ENCODE measurements at regions not wholly inside any gene's neighbourhood (a gene's known extent, or its start where the extent isn't known, plus 50 kb on each side); places are given as distances from the start of the nearest gene placed in this dataset.
A peak's percentile ranks its signal among the peaks of the same experiment; 100 is the strongest.

- DNase-seq: no peak
Measured at GRCh38 chr9:12178634-12179033, 514.6 kb upstream of the TYRP1 start.

DNA sequence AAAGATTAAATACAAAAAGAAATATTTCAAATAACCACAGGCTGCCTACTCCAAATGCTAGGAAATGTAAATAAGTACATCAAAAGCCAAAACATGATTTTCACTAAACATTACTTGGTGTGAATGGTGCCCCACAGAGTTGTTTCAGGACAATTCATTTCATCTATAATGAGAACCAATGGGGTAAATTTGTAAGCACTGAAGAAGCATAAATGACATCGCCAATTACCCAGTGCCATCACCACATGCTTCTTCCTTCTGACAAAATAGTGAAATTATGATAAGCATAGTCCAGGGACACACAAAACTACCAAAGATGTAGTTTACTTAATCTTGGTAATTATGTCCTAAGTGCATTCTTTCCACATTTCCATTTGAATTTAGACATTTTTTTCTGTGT lies 510.4 kb upstream of the TYRP1 start:
- DNase-seq: no peak

- DNase-seq: no peak
Measured at GRCh38 chr9:12183321-12183720, 509.9 kb upstream of the TYRP1 start.

DNA sequence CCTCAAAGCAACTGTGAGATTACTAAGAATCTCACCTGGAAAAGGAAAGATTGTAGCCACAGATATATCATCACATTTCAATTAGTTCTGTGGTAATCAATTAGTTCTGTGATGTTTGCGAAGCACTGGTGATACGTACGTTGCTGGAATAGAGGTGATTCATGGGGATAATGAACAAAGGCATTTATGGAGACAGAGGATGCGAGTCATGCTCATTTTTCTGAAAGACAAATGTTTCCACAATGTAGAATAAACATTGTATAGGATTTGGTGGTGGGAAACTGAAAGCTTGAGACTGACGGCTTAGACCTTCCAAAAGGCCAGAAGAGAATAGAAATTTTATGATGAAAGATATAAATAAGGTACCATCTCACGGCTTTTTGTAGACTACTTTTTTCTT lies 507.3 kb upstream of the TYRP1 start:
- no peak for DNase-seq

DNA sequence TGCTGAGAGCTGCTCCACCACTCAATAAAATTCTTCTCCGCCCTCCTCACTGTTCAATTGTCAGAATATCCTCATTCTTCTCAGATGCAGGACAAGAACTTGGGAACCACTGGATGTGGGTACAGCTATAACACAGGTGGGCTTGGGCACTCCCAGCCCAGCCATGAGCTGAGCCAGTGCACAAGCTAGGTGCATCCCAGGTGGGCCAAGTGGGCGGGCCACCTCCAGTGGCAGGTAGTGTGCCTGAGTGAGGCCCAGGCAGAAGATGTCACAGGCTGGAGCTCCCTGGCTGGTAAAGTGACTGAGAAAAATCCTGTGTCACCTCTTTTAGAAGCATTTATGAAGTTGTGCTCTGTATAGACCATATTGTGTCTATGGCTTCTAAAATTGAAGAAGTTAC lies 501.6 kb upstream of the TYRP1 start:
- no peak for DNase-seq

DNA sequence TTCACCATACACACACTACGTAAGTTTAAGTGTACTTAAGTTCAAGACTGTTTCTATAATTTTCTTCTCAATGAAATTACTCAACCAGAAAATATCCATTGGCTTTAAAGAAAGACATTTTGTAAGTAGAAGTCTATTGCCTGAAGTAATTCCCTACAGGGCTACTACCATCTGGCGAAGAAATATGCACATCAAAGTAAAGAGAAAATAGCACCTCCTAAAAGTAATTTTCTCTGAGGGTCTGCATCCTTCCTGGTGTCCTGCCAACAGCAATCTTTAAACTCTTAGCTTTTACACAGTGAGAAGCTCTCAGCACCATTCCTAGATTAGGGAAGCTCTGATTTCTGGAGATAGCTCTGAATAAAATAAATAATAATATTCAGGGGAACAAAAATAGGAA lies 498.5 kb upstream of the TYRP1 start:
- peak; percentile 46 for DNase-seq

DNA sequence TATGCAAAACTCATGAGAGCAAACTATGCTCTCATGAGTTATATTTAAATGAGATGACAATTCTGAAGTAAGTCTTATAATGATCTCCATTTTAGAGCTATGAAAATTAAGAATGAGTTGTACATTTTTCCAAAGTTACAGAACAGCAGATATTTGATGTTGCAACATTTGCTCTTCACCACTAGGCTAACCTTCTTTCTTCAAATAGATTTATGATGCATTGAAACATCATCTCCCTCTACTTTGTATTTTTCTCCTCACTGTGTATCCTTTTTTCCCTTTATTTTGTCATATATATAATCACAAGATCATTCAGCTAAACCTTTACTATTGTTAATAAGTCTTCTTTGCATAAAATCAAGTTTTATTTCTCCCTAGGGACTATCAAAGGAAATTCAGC lies 497.7 kb upstream of the TYRP1 start:
- DNase-seq: no peak

DNA sequence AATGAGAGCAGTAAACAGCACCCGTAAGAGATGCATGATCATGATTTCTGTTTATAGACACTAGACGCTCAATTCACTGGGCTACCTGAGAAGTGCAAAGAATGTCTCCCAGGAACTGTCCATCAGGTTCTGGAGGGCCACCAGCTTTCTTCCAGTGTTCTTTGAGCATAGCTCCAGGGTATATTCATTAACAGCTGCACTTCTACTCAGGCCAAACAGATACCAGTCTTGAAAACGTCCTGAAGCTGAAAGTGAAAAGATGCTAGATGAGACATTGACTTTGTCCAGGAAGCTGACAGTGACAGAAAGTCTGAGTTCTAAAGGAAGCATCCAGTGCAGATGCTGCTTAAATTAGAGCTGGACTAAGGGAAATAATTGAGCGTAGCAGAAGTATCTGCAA lies 488.7 kb upstream of the TYRP1 start:
- no peak for DNase-seq

DNA sequence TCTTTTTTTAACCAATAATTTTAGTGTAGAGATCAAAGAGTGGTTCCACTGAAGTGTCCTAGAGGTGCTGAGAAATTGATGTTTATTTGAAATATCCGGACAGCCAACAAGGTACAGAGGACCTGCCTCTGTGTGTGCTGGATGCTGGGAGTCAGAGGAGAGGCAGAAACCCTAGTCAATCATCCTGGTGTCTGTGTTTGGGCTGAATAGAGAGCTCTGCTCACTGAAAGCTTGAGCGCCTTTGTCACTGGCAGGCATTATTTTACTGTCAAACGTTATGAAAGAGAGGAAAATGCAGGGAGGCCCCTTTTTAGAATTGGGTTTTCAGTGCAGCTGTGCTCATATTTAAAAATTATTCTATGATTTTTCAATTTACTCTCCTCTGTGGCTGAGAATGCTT lies 480.3 kb upstream of the TYRP1 start:
- no peak for DNase-seq

DNA sequence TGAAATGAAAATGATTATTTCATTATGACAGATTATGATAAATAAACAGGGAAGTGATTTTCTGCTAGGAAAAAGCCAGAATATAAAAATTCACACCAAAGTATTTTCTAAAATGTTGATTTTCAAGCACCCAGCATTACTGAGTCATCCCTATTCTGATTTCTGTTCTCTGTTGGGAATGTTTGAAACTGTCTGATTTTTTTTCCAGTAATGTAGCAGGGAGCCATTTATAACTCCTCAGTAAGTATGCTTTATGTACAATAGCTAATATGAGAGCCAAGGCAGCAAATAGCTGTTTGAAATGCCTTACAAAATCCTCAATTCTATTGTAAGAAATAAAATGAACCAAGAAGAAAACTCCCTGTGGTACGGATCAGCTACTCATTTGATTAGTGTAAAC lies 471.7 kb upstream of the TYRP1 start:
- no peak for DNase-seq

DNA sequence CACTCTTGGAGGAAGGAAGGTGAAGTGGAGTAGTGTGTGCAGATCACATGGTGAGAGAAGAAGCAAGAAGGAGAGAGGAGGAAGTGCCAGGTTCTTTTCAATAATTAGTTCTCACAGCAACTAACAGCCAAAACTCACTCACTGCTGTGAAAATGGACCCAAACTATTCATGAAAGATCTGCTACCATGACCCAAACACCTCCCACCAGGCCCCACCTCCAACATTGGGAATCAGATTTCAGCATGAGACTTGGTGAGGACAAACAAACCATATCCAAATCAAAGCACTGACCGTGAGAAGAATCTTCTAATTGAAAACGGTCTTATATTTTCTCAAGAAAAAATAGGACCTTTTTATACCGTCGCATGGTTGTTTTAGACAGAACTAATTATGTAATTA lies 468.7 kb upstream of the TYRP1 start:
- no peak for DNase-seq

DNA sequence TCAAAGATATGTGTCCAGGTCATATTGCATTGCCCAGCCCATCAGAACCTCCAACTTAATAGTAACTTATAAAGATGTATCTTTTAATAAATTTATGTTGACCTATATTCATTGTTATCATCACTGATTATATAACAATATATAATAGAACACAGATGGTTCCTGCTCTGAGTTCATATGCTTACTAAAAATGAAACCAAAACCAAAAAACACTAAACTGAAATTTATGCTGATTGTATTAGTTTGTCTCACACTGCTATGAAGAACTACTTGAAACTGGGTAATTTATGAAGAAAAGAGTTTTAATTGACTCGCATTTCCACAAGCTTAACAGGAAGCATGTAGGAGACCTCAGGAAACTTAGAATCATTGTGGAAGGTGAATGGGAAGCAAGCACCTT lies 462.5 kb upstream of the TYRP1 start:
- DNase-seq: no peak

DNA sequence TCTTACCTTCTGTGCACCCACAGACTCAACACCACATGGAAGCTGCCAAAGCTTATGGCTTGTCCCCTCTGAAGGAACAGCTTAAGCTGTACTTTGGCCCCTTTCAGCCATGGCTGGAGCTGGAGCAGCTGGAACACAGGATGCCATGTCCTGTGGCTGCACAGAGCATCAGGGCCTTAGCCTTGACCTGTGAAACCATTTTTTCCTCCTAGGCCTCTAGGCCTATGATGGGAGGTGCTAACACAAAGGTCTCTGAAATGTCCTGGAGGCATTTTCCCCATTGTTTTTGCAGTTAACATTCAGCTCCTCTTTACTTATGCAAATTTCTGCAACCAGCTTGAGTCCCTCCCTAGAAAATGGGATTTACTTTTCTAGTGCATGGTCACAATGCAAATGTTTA lies 461.4 kb upstream of the TYRP1 start:
- DNase-seq: no peak

DNA sequence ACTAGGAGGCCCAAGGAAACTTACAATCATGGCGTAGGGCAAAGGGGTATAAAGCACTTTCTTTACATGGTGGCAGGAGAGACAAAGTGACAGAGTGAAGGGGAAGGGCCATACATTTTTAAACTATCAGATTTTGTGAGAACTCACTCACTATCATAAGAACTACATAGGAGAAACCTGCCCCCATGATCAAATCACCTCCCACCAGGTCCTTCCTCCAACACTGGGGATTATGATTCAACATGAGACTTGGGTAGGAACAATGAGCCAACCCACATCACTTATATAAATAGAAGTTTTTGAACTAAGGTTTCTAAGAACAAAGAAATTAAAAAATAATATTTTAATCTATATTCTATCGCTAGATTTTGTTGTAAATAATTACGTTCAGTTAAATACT lies 460.3 kb upstream of the TYRP1 start:
- no peak for DNase-seq

DNA sequence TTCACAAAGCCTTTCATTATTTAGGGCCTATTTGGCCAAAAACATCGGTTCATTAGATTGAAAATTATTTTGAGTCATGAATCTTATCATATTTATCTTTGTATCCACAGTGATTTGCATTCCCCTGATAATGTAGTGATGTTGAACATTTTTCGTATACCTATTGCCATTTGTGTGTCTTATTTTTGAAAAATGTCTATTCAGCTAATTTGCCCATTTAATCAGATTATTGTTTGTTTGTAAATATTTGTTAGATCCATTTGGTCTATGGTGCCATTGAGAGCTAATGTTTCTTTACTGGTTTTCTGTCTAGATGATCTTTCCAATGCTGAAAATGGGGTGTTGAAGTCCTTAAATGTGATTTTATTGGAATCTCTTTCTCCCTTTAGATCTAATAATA lies 439.2 kb upstream of the TYRP1 start:
- no peak for DNase-seq

GRCh38 chr9:12266758-12267157 lies 426.4 kb upstream of the TYRP1 start:
- DNase-seq: no peak

GRCh38 chr9:12271421-12271891 lies 421.7 kb upstream of the TYRP1 start:
- no peak for DNase-seq

DNA sequence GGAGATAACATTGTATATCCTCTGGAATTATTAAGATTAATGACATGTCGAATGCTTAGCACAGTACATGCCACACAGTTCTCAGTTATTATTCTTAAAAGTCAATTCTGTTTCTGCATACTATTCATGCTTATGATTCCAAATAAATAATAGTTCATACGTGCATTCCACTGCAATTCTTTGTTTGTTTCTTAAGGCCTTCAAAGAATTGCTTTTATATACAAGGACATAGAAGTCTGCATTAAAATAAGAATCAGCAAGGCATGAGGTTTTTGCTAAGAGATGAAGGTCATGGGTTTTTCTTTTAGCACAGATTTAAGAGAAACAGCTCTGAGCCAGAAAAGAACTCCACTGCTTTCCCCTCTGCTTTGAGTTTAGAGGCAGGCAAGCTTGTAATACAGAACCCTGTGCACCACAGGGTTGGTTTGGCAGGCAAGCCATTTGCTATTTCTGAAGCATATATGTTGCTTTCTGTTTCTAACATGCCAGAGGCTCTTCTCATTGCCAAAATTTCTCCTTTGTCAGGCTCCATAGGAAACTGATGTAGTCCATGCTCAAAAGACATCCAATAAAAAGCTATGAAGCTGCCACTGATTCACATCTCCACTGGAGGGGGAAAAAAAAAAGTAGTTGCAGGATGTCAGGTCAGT lies 420.6 kb upstream of the TYRP1 start:
- peak; percentile 50 for DNase-seq

GRCh38 chr9:12274577-12274976 lies 418.6 kb upstream of the TYRP1 start:
- DNase-seq: no peak

DNA sequence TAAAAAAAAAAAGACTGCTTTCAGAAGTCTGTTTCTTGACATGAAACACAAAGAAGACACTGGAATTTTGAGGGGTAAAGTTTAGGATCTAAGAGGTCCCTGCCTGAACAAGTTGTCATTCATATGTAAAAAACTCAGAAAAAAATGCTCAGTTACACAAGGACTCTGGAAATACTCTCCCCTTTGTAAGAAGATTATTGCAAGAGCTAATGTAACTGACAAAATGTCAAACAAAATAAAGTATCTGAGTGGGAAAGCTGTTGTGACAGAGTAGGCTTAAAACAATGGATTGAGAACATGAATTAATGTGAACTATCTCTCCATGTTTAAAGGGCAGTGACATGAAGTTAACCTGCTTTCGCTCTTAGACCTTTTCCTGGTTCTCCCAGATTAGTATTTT lies 416.7 kb upstream of the TYRP1 start:
- no peak for DNase-seq

- DNase-seq: no peak
Measured at GRCh38 chr9:12289711-12290110, 403.5 kb upstream of the TYRP1 start.

- DNase-seq: no peak
Measured at GRCh38 chr9:12290166-12290869, 402.9 kb upstream of the TYRP1 start.

- DNase-seq: no peak
Measured at GRCh38 chr9:12305211-12305610, 388.0 kb upstream of the TYRP1 start.

DNA sequence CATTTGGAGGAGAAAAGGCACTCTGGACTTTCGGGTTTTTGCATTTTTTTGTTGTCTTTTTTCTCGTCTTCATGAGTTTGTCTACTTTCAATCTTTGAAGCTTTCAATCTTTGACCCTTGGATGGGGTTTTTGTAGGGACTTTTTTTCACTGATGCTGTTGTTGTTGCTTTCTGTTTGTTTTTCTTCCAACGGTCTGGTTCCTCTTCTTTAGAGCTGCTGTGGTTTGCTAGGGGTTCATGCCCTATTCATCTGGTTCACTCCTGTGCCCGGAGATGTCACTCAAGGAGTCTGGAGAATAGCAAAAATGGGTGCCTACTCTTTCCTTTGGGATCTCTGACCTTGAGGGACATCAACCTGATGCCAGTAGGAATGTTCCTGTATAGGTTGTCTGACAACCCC lies 378.6 kb upstream of the TYRP1 start:
- DNase-seq: no peak
